Neural progenitor cell (in vitro differentiated cells): ENCODE measurements at regions not wholly inside any gene's neighbourhood (a gene's known extent, or its start where the extent isn't known, plus 50 kb on each side); places are given as distances from the start of the nearest gene placed in this dataset.

ENCODE experiments used
- DNase-seq: peaks from one replicate; pipeline ENCODE4 v3.0.0-alpha.2; 2016; ENCODE audit warnings: low spot score
- H2AFZ ChIP-seq: fragments of 200-600 bp; sonication (generic); replicated peaks from 2 replicates; pipeline ENCODE4 v1.6.1; 2016; ENCODE audit warnings: antibody characterized with exemption
- H3F3A ChIP-seq: fragments of 200-600 bp; sonication (generic); 2 replicates; pipeline ENCODE4 v1.6.1; 2016; ENCODE audit warnings: antibody characterized with exemption, low read depth
- H3K27ac ChIP-seq: fragments of 200-600 bp; sonication (generic); 2 replicates; pipeline ENCODE4 v1.5.1; 2016; ENCODE audit warnings: mild to moderate bottlenecking
- H3K27me3 ChIP-seq: fragments of 200-600 bp; sonication (generic); 2 replicates; pipeline ENCODE4 v1.6.1; 2016; ENCODE audit warnings: mild to moderate bottlenecking, moderate library complexity
- H3K36me3 ChIP-seq: fragments of 200-600 bp; sonication (generic); 2 replicates; pipeline ENCODE4 v1.5.1; 2016
- H3K4me1 ChIP-seq: fragments of 200-600 bp; sonication (generic); 2 replicates; pipeline ENCODE4 v1.6.1; 2016; ENCODE audit warnings: mixed run types
- H3K4me2 ChIP-seq: fragments of 200-600 bp; sonication (generic); 2 replicates; pipeline ENCODE4 v1.6.1; 2016
- H3K4me3 ChIP-seq: fragments of 200-600 bp; sonication (generic); 2 replicates; pipeline ENCODE4 v1.5.1; 2016
- H3K79me2 ChIP-seq: fragments of 200-600 bp; sonication (generic); 2 replicates; pipeline ENCODE4 v1.6.1; 2016; ENCODE audit warnings: low read depth
- H3K9ac ChIP-seq: fragments of 200-600 bp; sonication (generic); 2 replicates; pipeline ENCODE4 v1.6.1; 2016
- H3K9me3 ChIP-seq: fragments of 200-600 bp; sonication (generic); 2 replicates; pipeline ENCODE4 v1.5.1; 2016; ENCODE audit warnings: low read depth
- H4K20me1 ChIP-seq: fragments of 200-600 bp; sonication (generic); 2 replicates; pipeline ENCODE4 v1.6.1; 2016; ENCODE audit warnings: low read depth
- H3K27ac Mint-ChIP-seq: 3 replicates; pipeline ENCODE4 v1.8.0; 2021; ENCODE audit warnings: mixed read lengths
- H3K27me3 Mint-ChIP-seq: 2 replicates; pipeline ENCODE4 v1.8.0; 2022; ENCODE audit warnings: low read depth, mild to moderate bottlenecking, inconsistent platforms, moderate library complexity, mixed read lengths; ENCODE audit not compliant: insufficient read depth
- H3K36me3 Mint-ChIP-seq: 3 replicates; pipeline ENCODE4 v1.8.0; 2021; ENCODE audit warnings: mixed read lengths
- H3K4me1 Mint-ChIP-seq: 3 replicates; pipeline ENCODE4 v1.8.0; 2021; ENCODE audit warnings: mixed read lengths
- H3K4me3 Mint-ChIP-seq: 3 replicates; pipeline ENCODE4 v1.8.0; 2021; ENCODE audit warnings: mild to moderate bottlenecking, moderate library complexity, mixed read lengths
- H3K9me3 Mint-ChIP-seq: 3 replicates; pipeline ENCODE4 v1.8.0; 2020; ENCODE audit warnings: mixed read lengths
- EZH2 ChIP-seq: fragments of 200-600 bp; sonication (generic); IDR thresholded peaks from 2 replicates; pipeline ENCODE4 v1.6.1; 2017; ENCODE audit warnings: antibody characterized with exemption, mild to moderate bottlenecking, moderate library complexity
- EZH2phosphoT487 ChIP-seq: fragments of 200-600 bp; sonication (generic); IDR thresholded peaks from 2 replicates; pipeline ENCODE4 v1.6.1; 2017; ENCODE audit warnings: antibody characterized with exemption
- TF ChIP-seq, protein P1 (sequence below): fragments of 200-600 bp; sonication (generic); IDR thresholded peaks from 2 replicates; pipeline ENCODE4 v1.5.1; 2017; ENCODE audit warnings: antibody characterized with exemption, mild to moderate bottlenecking

DNA sequence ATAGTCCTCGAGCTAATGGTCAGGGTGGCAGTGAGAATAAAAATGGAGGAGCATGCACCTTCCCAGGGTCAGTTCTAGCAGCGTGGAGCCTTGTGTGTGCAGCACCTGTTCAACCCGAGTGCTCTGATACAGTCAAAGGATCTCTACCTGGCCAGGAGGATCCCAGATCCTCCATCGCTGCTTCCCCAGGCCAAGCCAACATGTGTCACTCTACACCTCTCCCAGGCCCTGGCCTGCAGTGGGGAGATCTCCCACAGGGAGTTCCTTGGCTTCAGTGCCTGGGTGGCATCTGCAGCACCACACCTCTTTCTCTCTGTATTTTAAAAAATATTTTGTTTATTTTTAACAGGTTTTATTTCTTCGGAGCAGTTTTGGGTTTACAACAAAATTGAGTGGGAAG, 414.8 kb upstream of the C2CD4B start:
- peaks cover 2% of the 10 kb centered on the region for H3K4me1 Mint-ChIP-seq
- no peaks in the 10 kb centered on the region for H3K36me3 Mint-ChIP-seq
- no peak overlapping the region for H3K27ac Mint-ChIP-seq

DNA sequence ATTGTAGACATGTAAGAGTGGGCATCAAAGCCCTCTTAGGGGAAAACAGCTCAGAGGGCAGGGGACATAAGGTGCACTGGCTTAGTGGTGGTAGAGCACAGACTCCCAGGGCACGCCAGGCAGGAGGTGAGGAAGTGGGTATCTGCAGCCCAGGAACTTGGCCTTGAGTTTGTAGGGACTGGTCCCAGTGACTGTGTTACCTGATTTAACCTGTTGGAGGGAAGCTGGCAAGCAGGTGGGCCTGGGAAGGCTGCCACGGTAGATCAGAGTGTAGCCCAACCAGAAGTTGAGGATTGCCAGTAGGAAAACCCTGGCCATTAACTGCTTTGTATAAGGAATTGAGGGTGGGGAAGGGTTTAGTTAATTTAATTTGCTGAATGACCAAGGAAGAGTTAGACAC, 417.5 kb upstream of the C2CD4B start:
- no peak overlapping the region for H3K27ac ChIP-seq
- Mint-ChIP-seq H3K27ac (no peak overlapping the region), H3K36me3 (no peaks in the 10 kb centered on the region), H3K27me3 (peaks cover 2% of the 10 kb centered on the region), H3K9me3 (no peaks in the 10 kb centered on the region), H3K4me3 (no peak overlapping the region), H3K4me1 (peaks cover 4% of the 10 kb centered on the region)
- H3F3A ChIP-seq, result no peaks in the 10 kb centered on the region
- H3K36me3 ChIP-seq, result no peaks in the 10 kb centered on the region
- peaks cover 24% of the 10 kb centered on the region for H3K4me1 ChIP-seq
- H3K9ac ChIP-seq, result no peak overlapping the region
- H3K9me3 ChIP-seq, result no peaks in the 10 kb centered on the region
- H3K27me3 ChIP-seq, result no peaks in the 10 kb centered on the region
- TF ChIP-seq EZH2phosphoT487, result no peak
- TF ChIP-seq, protein P1, sequence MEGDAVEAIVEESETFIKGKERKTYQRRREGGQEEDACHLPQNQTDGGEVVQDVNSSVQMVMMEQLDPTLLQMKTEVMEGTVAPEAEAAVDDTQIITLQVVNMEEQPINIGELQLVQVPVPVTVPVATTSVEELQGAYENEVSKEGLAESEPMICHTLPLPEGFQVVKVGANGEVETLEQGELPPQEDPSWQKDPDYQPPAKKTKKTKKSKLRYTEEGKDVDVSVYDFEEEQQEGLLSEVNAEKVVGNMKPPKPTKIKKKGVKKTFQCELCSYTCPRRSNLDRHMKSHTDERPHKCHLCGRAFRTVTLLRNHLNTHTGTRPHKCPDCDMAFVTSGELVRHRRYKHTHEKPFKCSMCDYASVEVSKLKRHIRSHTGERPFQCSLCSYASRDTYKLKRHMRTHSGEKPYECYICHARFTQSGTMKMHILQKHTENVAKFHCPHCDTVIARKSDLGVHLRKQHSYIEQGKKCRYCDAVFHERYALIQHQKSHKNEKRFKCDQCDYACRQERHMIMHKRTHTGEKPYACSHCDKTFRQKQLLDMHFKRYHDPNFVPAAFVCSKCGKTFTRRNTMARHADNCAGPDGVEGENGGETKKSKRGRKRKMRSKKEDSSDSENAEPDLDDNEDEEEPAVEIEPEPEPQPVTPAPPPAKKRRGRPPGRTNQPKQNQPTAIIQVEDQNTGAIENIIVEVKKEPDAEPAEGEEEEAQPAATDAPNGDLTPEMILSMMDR, result no peak
- H2AFZ ChIP-seq, result no peak overlapping the region
- H3K4me3 ChIP-seq, result no peak overlapping the region
- H4K20me1 ChIP-seq, result no peaks in the 10 kb centered on the region
- no peak overlapping the region for H3K4me2 ChIP-seq
- no peaks in the 10 kb centered on the region for H3K79me2 ChIP-seq
- DNase-seq, result no peak

More for the DNA sequence above, 414.8 kb upstream of the C2CD4B start:
- peaks cover 17% of the 10 kb centered on the region for H3K4me1 ChIP-seq
- no peaks in the 10 kb centered on the region for H3K79me2 ChIP-seq
- Mint-ChIP-seq H3K9me3 (no peaks in the 10 kb centered on the region), H3K27me3 (peaks cover 2% of the 10 kb centered on the region), H3K4me3 (no peak overlapping the region)
- H3K4me3 ChIP-seq, result no peak overlapping the region
- no peaks in the 10 kb centered on the region for H3F3A ChIP-seq
- H2AFZ ChIP-seq, result no peak overlapping the region
- no peak overlapping the region for H3K4me2 ChIP-seq
- H3K27me3 ChIP-seq, result no peaks in the 10 kb centered on the region
- no peak overlapping the region for H3K9ac ChIP-seq
- no peak for DNase-seq
- TF ChIP-seq EZH2 (no peak), EZH2phosphoT487 (no peak)
- TF ChIP-seq, protein P1, result no peak
- no peak overlapping the region for H3K27ac ChIP-seq
- no peaks in the 10 kb centered on the region for H4K20me1 ChIP-seq
- no peaks in the 10 kb centered on the region for H3K9me3 ChIP-seq
- H3K36me3 ChIP-seq, result no peaks in the 10 kb centered on the region

DNA sequence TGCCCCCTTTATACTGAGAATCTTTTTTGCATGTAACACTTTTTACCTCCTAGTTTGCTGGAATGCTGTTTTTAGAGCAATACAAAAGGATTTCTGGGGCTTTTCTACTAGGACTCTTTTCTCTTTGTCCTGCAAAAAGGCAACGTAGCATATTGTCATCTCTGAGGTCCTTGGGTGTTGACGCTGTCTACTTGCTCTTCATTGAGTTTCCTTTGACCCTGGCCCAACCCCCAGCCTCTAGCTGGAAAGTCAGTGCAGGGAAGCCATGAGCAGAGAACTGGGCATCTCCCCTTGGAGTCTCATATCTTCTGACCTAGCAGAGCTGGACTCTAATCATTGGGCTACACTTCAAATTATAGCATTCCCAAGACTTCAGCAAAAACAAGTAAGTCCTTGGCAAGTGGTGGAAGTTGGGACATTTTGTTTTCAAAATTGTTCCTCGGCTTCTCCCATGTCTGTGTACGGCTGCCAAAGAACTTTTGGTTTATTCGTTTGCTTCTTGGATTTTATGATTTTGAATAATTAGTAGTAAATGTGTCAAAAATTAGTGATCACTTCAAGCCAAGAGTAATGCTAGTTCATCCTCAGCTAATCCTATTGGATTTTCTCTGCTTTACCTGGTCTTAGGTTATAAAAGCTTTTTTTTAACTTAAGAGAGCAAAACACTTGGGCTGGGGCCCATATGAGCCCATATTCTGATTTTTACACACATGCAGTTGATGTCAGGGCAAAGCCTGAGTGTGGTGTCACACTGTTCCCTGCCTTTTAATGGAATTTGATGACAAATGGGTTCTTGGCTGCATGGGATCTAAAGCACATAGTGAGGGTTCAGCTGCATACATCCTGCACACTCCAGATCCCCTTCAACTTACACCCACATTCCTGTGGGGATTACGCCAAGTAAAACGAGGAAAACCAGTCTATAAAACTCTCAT, 419.5 kb upstream of the C2CD4B start:
- peaks cover 2% of the 10 kb centered on the region for H3K27me3 Mint-ChIP-seq
- H3K4me1 Mint-ChIP-seq, result peaks cover 4% of the 10 kb centered on the region
- DNase-seq, result no peak
- no peak overlapping the region for H3K4me3 Mint-ChIP-seq
- Histone ChIP-seq H3K9me3 (no peaks in the 10 kb centered on the region), H3K36me3 (no peaks in the 10 kb centered on the region), H3F3A (no peaks in the 10 kb centered on the region), H3K79me2 (no peaks in the 10 kb centered on the region), H3K4me1 (peaks cover 24% of the 10 kb centered on the region), H3K27ac (no peak overlapping the region), H2AFZ (no peak overlapping the region), H3K4me3 (no peak overlapping the region), H4K20me1 (no peaks in the 10 kb centered on the region), H3K27me3 (no peaks in the 10 kb centered on the region), H3K4me2 (peak overlapping the region; percentile 25), H3K9ac (no peak overlapping the region)
- no peaks in the 10 kb centered on the region for H3K36me3 Mint-ChIP-seq
- no peak overlapping the region for H3K27ac Mint-ChIP-seq
- H3K9me3 Mint-ChIP-seq, result no peaks in the 10 kb centered on the region
- TF ChIP-seq EZH2phosphoT487, result no peak
- no peak for TF ChIP-seq EZH2
- TF ChIP-seq, protein P1, result no peak
